Vagina (tissue), 2 donors: ENCODE measurements at regions not wholly inside any gene's neighbourhood (a gene's known extent, or its start where the extent isn't known, plus 50 kb on each side); places are given as distances from the start of the nearest gene placed in this dataset.

Experiments used
- CTCF ChIP-seq, 3 experiments: fragments of 450-650 bp in 2 of 3; fragments of 200-600 bp in 1 of 3; sonication (generic) in 1 of 3; IDR thresholded peaks; one replicate each; pipeline ENCODE4 v1.5.1; 2017 to 2019; ENCODE audit warnings: antibody characterized with exemption in 3 of 3, mild to moderate bottlenecking in 2 of 3, moderate library complexity in 2 of 3
- POLR2A ChIP-seq, 2 donors: fragments of 450-650 bp; IDR thresholded peaks; one replicate each; pipeline ENCODE4 v1.6.1; 2017; ENCODE audit warnings: antibody characterized with exemption in 2 of 2, mild to moderate bottlenecking in 2 of 2, moderate library complexity in 2 of 2

DNA sequence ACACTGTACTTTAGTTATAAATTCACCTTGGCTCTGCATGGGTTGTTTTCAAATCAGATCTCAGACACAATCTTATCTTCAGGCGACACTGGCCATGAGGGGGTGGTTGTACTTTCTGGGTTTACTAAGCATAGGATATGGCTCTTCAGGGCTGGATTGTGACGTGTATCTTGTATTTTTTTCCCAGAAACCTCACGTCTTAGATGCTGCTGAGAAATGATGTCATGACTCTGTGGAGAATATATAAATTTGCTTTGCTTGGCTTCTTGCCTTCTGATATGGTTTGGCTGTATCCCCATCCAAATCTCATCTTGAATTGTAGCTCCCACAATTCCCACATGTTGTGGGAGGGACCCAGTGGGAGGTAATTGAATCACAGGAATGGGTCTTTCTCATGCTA, 82.8 kb upstream of the VSTM5 start:
- TF ChIP-seq CTCF (IDR thresholded peaks at IDR 0.05) (no peak), POLR2A (IDR thresholded peaks at IDR 0.05) (no peak)
